ENCODE measurements at regions not wholly inside any gene's neighbourhood (a gene's known extent, or its start where the extent isn't known, plus 50 kb on each side); places are given as distances from the start of the nearest gene placed in this dataset.

DNA sequence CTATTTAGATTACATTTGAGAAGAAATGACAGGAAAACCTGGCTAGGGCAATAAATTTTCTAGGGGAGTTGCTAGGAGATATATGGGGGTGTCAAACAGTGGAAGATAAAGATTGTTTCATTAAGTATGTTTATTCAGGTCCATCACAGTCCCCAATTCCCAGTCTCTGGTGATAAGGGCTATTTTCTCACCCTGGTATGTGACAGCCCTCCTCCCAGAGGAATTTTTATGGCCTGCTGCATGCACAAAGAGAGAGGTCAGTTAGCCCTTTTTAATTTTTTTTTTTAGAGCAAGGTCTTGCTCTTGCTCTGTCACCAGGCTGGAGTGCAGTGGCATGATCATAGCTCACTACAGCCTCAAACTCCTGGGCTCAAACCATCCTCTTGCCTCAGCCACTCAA is 53.6 kb upstream of the ATF7IP2 start:
- DNase-seq (ENCODE audit: low read depth, low spot score) = no peak
- H3K4me3 ChIP-seq (ENCODE audit: low read depth, low read length) = no peak overlapping the region
- TF ChIP-seq, protein P1, sequence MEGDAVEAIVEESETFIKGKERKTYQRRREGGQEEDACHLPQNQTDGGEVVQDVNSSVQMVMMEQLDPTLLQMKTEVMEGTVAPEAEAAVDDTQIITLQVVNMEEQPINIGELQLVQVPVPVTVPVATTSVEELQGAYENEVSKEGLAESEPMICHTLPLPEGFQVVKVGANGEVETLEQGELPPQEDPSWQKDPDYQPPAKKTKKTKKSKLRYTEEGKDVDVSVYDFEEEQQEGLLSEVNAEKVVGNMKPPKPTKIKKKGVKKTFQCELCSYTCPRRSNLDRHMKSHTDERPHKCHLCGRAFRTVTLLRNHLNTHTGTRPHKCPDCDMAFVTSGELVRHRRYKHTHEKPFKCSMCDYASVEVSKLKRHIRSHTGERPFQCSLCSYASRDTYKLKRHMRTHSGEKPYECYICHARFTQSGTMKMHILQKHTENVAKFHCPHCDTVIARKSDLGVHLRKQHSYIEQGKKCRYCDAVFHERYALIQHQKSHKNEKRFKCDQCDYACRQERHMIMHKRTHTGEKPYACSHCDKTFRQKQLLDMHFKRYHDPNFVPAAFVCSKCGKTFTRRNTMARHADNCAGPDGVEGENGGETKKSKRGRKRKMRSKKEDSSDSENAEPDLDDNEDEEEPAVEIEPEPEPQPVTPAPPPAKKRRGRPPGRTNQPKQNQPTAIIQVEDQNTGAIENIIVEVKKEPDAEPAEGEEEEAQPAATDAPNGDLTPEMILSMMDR (IDR thresholded peaks at IDR 0.05; ENCODE audit: low read depth, low read length) = no peak
- in situ Hi-C loops (cut with HindIII; ENCODE audit: low sequenced_read_pairs) = no loop called here

DNA sequence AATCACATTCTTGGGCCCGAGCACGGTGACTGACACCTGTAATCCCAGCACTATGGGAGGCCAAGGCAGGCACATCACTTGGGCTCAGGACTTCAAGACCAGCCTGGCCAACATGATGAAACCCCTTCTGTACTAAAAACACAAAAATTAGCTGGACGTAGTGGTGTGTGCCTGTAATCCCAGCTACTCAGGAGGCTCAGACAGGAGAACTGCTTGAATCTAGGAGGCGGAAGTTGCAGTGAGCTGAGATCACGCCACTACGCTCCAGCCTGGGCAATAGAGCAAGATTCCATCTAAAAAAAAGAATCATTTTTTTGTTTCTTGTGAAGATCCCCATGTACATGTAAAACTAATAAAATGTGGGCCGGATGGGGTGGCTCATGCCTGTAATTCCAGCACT is 53.1 kb upstream of the ATF7IP2 start:
- DNase-seq (ENCODE audit: low read depth, low spot score) = no peak
- in situ Hi-C loops (cut with HindIII; ENCODE audit: low sequenced_read_pairs) = no loop called here
- TF ChIP-seq, protein P1 (IDR thresholded peaks at IDR 0.05; ENCODE audit: low read depth, low read length) = no peak
- no peak overlapping the region for H3K4me3 ChIP-seq (ENCODE audit: low read depth, low read length)

DNA sequence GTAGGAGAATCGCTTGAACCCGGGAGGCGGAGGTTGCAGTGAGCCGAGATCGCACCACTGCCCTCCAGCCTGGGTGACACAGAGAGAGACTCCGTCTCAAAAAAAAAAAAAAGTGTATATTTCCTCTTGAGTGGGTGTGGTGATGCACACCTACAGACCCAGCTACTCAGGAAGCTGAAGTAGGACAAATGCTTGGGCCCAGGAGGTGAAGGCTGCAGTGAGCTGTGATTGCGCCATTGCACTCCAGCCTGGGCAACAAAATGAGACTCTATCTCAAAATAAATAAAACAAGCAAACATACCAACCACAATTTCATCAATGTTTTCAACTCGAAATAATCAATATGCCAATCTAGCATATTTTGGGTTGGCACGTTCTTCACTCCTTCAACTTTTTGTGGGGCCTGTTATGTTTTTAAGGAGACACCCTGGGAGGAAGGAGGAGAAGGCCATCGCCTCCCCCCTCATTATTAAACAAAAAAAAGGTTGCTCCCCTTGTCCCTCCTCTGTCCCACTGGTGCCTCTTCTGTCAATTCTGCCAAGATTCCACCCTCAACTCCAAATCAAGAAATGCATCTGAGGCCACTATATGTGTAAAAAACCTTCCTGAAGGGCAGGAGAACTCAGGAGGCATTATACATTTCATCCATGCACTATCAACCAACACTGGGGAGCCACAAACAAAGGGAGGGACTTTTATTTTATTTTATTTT is 52.4 kb upstream of the ATF7IP2 start:
- H3K4me3 ChIP-seq (ENCODE audit: low read depth, low read length) = no peak overlapping the region
- DNase-seq (ENCODE audit: low read depth, low spot score) = no peak
- in situ Hi-C loops (cut with HindIII; ENCODE audit: low sequenced_read_pairs) = no loop called here
- TF ChIP-seq, protein P1 (IDR thresholded peaks at IDR 0.05; ENCODE audit: low read depth, low read length) = no peak

DNA sequence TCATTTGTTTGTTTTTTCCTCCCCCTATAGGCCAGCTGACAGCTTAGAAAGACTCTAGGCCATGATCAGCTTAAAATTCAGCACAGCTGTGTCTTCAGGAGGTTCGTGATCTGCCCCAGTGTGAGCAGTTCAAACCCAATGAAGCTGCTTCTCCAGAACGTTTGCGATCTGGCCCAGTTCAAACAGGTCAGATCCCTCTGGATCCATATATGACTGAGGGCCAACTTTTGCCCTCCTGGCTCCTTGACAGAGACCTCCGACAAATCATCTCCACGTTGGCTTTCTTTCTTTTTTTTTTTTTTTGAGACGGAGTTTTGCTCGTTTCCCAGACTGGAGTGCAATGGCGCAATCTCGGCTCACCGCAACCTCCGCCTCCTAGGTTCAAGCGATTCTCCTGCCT is 50.2 kb upstream of the ATF7IP2 start:
- no peak overlapping the region for H3K4me3 ChIP-seq (ENCODE audit: low read depth, low read length)
- in situ Hi-C loops (cut with HindIII; ENCODE audit: low sequenced_read_pairs) = no loop called here
- DNase-seq (ENCODE audit: low read depth, low spot score) = no peak
- TF ChIP-seq, protein P1 (IDR thresholded peaks at IDR 0.05; ENCODE audit: low read depth, low read length) = no peak
